Activated CD8-positive, alpha-beta T cell treated with anti-CD3 and anti-CD28 coated beads for 36 hours (primary cell): ENCODE measurements at regions not wholly inside any gene's neighbourhood (a gene's known extent, or its start where the extent isn't known, plus 50 kb on each side); places are given as distances from the start of the nearest gene placed in this dataset.
A peak's percentile ranks its signal among the peaks of the same experiment; 100 is the strongest.

ENCODE experiments used
- ATAC-seq: fragments of 200-7000 bp; cut with Tn5 transposase; one replicate; pipeline ENCODE4 v1.10.0; 2021; ENCODE audit warnings: mild to moderate bottlenecking, moderate library complexity
- CTCF ChIA-PET: fragments of 350-600 bp; sonication (Branson Sonifier 250); formaldehyde crosslinking; loops from one replicate; lab custom pipeline; 2021; ENCODE audit warnings: antibody characterized with exemption; lab: Charles Lee
- POLR2A ChIA-PET: fragments of 350-600 bp; sonication (Branson Sonifier 250); formaldehyde crosslinking; loops from one replicate; lab custom pipeline; 2021; ENCODE audit warnings: antibody characterized with exemption; lab: Charles Lee
- DNase-seq: peaks from one replicate; pipeline ENCODE4 v3.0.0-alpha.2; 2020
- H3K27ac Mint-ChIP-seq: one replicate; pipeline ENCODE4 v1.8.0; 2021; ENCODE audit warnings: mild to moderate bottlenecking, mixed read lengths
- H3K27me3 Mint-ChIP-seq: one replicate; pipeline ENCODE4 v1.8.0; 2021; ENCODE audit warnings: mixed read lengths
- H3K36me3 Mint-ChIP-seq: one replicate; pipeline ENCODE4 v1.8.0; 2021; ENCODE audit warnings: low read depth, mixed read lengths
- H3K4me1 Mint-ChIP-seq: one replicate; pipeline ENCODE4 v1.8.0; 2021; ENCODE audit warnings: low read depth, mixed read lengths
- H3K4me3 Mint-ChIP-seq: one replicate; pipeline ENCODE4 v1.8.0; 2021; ENCODE audit warnings: mild to moderate bottlenecking, moderate library complexity, mixed read lengths
- H3K9me3 Mint-ChIP-seq: one replicate; pipeline ENCODE4 v1.8.0; 2021; ENCODE audit warnings: mixed read lengths
- CTCF ChIP-seq: fragments of 200-600 bp; IDR thresholded peaks from one replicate; pipeline ENCODE4 v1.8.0; 2022; ENCODE audit warnings: antibody characterized with exemption, mild to moderate bottlenecking
- intact Hi-C: fragments of 100-400 bp; cut with micrococcal nuclease; formaldehyde crosslinking; loops from one replicate; pipeline ENCODE4 v1.10.0; 2022

- no peaks in the 10 kb centered on the region for H3K9me3 Mint-ChIP-seq
- H3K27ac Mint-ChIP-seq: no peak overlapping the region
- ChIA-PET POLR2A (no interaction called here), CTCF (no interaction called here)
- no peaks in the 10 kb centered on the region for H3K4me1 Mint-ChIP-seq
- intact Hi-C loops: no loop called here
- no peak for ATAC-seq
- no peak for TF ChIP-seq CTCF
- no peaks in the 10 kb centered on the region for H3K36me3 Mint-ChIP-seq
- H3K4me3 Mint-ChIP-seq: no peak overlapping the region
- peaks cover 5% of the 10 kb centered on the region for H3K27me3 Mint-ChIP-seq
- peak; percentile 7 for DNase-seq
Measured at GRCh38 chr6:168193816-168194721, 115.1 kb upstream of the FRMD1 start.

GRCh38 chr6:168192901-168193815, 114.1 kb upstream of the FRMD1 start:
- DNase-seq (no peak), ATAC-seq (no peak)
- no peak for TF ChIP-seq CTCF
- H3K36me3 Mint-ChIP-seq: no peaks in the 10 kb centered on the region
- H3K9me3 Mint-ChIP-seq: no peaks in the 10 kb centered on the region
- peaks cover 5% of the 10 kb centered on the region for H3K27me3 Mint-ChIP-seq
- H3K4me1 Mint-ChIP-seq: no peaks in the 10 kb centered on the region
- H3K4me3 Mint-ChIP-seq: no peak overlapping the region
- ChIA-PET CTCF (no interaction called here), POLR2A (no interaction called here)
- H3K27ac Mint-ChIP-seq: no peak overlapping the region
- intact Hi-C loops: no loop called here

GRCh38 chr6:168192195-168192900, 113.3 kb upstream of the FRMD1 start:
- no peaks in the 10 kb centered on the region for H3K4me1 Mint-ChIP-seq
- no peak overlapping the region for H3K27ac Mint-ChIP-seq
- H3K9me3 Mint-ChIP-seq: no peaks in the 10 kb centered on the region
- ChIA-PET CTCF (no interaction called here), POLR2A (no interaction called here)
- H3K4me3 Mint-ChIP-seq: no peak overlapping the region
- H3K27me3 Mint-ChIP-seq: peaks cover 5% of the 10 kb centered on the region
- DNase-seq (no peak), ATAC-seq (no peak)
- no peaks in the 10 kb centered on the region for H3K36me3 Mint-ChIP-seq
- intact Hi-C loops: no loop called here
- TF ChIP-seq CTCF: no peak

- peaks cover 5% of the 10 kb centered on the region for H3K27me3 Mint-ChIP-seq
- H3K27ac Mint-ChIP-seq: no peak overlapping the region
- ChIA-PET CTCF (no interaction called here), POLR2A (no interaction called here)
- intact Hi-C loops: no loop called here
- H3K36me3 Mint-ChIP-seq: no peaks in the 10 kb centered on the region
- H3K9me3 Mint-ChIP-seq: no peaks in the 10 kb centered on the region
- no peak for TF ChIP-seq CTCF
- no peak for ATAC-seq
- H3K4me1 Mint-ChIP-seq: no peaks in the 10 kb centered on the region
- no peak for DNase-seq
- H3K4me3 Mint-ChIP-seq: no peak overlapping the region
Measured at GRCh38 chr6:168190646-168191443, 111.8 kb upstream of the FRMD1 start.
